Hypothalamus (tissue), 51 donors: ENCODE measurements at regions not wholly inside any gene's neighbourhood (a gene's known extent, or its start where the extent isn't known, plus 50 kb on each side); places are given as distances from the start of the nearest gene placed in this dataset.
A peak's percentile ranks its signal among the peaks of the same experiment; 100 is the strongest.
"Not testable (repeated sequence)": the region's sequence is repeated elsewhere in the genome, so short reads cannot be mapped to it uniquely, and the experiment has no call there.

ENCODE experiments used
- DNase-seq, 51 donors: peaks; one replicate each; lab custom pipeline; 2025; lab: John Stamatoyannopoulos, UW

GRCh38 chr3:23701716-23702597, 103.8 kb upstream of the UBE2E1 start:
- DNase-seq, result no peak

DNA sequence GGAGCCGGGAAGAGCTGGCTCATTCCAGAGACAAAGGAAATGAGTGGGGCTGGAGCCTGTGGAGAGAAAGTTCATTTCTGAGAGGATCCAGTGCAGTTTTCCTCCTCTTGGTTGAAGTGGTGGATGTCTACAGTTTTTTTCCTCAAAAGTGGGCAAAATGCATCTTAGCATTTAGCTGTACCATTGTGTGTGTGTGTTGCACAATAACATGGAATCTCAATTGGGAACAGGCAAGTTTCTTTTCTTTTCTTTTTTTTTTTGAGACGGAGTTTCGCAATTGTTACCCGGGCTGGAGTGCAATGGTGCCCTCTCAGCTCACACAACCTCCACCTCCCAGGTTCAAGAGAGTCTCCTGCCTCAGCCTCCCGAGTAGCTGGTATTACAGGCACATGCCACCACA, 101.5 kb upstream of the UBE2E1 start:
- DNase-seq, result no peak

GRCh38 chr3:23706111-23706510, 99.6 kb upstream of the UBE2E1 start:
- no peak for DNase-seq

DNA sequence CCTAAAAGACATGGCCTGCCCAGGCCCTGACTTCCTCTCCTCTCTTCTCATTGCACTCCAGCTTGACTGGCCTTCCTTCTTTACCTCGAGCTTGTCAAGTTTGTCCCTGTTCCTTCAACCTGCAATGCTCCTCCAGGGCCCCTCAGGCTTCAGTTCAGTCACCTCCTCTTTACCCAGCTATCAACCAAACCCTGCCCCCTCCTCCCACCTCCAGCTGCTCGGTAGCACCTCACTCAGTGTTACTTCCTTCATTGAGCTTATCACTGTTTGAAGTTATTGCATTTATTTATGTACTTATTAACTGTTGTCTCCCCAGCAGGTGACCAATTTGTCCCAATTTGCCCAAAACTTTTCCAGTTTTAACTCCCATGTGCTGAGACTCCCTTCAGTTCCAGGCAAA, 95.8 kb upstream of the UBE2E1 start:
- DNase-seq, result no peak

- no peak for DNase-seq
These were observed 95.2 kb upstream of the UBE2E1 start for GRCh38 chr3:23710555-23710954.

DNA sequence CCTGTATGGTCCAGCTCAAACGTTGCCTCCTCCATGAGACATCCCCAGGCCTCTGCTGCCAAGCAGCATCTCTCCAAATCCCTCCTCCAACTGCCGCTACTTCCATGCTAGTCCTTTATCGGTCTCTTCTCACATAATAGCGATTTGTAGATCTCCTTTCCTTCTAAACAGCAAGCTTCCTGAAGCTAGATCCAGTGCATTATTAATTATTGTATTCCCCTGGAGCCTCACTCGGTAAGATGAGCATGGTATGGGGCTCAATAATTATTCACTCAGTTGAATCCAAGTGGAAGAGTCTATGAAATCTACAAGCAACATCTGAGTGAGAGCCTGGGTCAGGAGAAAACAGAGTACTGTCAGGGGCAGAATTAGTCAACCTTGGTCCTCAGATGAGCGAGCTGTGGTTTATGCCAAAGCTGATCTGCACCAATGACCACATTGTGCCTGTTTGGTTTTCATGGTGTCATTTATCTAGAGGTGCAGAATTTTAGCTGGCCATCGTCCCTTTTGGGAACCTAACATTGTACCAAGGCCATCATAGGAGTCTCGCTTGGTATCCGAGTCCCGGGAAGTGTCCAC, 93.8 kb upstream of the UBE2E1 start:
- no peak for DNase-seq

DNA sequence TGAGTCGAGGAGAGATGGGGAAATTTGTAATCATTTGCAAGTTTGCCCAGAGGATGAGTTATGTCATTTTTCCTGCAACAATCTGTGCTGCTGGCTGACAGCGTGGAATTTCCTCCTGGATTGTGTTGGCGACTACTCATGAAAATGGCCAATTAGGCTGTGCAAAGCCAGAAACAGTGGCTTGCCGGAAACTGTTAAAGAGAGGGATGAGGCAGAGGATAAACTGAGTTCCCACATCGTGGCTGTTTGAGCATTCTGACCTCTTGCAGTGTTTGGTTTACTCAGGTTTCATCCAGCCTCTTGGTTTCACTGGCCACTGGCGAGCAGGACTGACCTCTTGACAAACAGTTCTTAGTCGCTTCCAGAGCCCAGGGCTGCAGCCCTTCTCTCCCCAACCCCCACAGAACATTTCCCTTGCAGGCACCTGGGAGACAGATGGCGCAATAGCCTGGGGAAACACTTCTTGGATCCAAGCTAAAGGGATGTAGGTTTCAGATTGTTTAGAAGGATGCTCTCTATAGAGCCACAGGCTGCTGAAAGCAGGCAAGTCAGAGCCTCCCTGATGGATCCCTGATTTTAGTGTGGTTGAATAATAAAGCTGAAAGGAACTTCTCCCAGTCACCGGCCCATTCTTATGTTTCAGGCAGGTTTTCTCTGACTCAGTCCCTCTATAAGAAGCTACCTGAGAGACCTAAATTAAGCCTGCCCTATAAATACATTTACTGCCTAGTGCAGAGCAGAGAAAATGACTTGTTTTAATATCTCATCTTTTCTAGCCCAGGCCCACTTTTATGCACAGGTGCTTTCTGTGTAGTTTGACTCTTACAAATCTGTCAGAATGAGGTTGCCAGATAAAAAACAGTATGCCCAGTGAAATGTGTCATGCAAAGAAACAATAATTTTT, 92.8 kb upstream of the UBE2E1 start:
- peak in 6 of 51 donors; percentile 3 to 28 (median 18) for DNase-seq

DNA sequence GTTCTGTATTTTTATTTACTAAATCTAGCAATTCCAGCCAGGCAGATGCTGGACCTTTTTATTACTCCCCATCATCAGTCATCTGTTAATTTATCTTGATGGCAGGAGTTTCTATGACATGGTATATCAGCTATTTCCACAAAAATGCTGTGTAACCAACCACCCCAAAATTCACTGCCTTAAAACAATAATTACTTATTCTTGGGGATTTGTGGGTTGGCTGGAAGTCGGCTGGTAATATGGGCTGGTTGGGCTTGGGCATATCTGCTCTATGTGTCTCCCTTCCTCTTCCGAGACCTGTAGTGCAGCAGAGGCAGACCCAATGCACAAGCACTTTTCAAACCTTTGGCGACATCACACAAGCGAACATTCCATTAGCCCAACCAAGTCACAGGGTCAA, 92.1 kb upstream of the UBE2E1 start:
- DNase-seq, result no peak

GRCh38 chr3:23720059-23720458, 85.7 kb upstream of the UBE2E1 start:
- DNase-seq, result no peak

GRCh38 chr3:23720885-23721284, 84.9 kb upstream of the UBE2E1 start:
- DNase-seq, result no peak

DNA sequence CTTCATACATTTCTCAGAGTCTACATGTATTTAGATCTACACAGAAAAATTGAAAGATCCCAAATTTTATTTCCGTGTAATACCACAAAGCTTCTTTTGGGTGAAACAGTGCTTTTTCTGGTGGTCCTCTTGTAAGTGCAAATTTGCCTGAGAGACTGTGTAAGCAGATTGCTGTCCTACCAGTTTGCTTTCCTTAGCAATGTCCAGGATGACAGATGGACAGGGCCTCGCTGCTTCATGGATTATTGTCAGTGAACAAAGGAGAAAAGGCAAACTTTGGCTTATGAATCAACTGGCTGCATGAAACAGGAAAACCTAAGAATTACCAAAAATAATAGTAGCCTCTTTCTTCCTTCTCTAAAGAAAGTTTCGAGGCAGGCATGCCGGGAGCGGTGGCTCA, 82.6 kb upstream of the UBE2E1 start:
- DNase-seq, result no peak

GRCh38 chr3:23723930-23724329, 81.8 kb upstream of the UBE2E1 start:
- no peak for DNase-seq

- no peak for DNase-seq
These were observed 78.8 kb upstream of the UBE2E1 start for GRCh38 chr3:23726811-23727548.

- DNase-seq, result no peak
These were observed 77.1 kb upstream of the UBE2E1 start for GRCh38 chr3:23728601-23729117.

DNA sequence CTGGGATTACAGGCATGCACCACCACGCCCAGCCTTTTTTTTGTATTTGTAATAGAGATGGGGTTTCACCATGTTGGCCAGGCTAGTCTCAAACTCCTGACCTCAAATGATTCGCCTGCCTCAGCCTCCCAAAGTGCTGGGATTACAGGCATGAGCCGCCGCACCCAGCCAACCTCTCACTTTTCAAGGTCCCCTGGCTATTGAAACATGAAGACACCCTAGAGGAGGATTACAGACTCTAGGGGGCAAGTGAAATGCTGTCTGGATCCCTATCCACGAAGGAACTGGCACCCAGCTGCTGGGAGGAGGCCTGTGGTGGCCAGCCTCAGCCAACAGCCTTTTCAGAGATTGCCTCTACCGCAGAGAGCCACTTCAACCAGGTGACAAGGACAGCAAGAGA, 76.4 kb upstream of the UBE2E1 start:
- DNase-seq, result not testable (repeated sequence)

DNA sequence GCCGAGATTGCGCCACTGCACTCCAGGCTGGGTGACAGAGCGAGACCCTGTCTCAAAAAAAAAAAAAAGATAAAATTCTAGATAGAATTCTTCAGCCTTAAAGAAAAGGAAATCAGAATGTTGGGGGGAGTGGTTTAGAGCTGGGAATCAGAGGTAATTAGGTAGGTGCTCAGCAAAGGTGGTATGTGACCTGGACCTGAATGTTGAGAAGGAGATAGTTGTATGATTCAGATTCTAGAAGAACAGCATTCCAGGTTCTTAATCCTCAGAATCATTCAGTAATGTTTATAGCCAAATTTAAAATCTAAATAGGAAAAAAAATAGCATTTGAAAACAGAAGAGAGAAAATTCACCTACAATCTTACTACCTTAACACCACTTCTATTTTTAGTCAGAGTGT, 71.3 kb upstream of the UBE2E1 start:
- DNase-seq, result no peak

GRCh38 chr3:23735062-23735461, 70.7 kb upstream of the UBE2E1 start:
- DNase-seq, result no peak

- peak in 2 of 51 donors; percentile 5 to 8 for DNase-seq
These were observed 70.0 kb upstream of the UBE2E1 start for GRCh38 chr3:23735535-23736326.

GRCh38 chr3:23738944-23739343, 66.8 kb upstream of the UBE2E1 start:
- no peak for DNase-seq

DNA sequence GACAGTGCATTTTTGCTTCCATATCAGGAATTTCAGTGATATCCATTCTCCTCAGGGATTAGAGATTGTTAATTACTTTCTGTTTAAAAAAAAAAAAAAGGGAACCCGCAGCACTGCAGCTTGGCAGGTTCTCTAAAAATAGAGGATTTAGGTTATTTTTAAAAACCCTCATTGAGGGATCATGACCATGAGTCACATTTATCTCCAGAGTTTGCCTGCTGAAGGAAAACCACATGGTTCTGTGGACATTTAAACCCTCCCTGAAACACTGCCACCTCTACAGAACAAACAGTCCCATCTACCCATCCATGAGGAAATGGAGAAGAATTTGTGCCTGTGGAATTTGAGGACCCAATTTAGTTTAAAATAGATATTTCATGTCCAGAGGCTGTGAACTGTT, 66.2 kb upstream of the UBE2E1 start:
- no peak for DNase-seq
